Fibroblast of lung (primary cell): ENCODE measurements at regions not wholly inside any gene's neighbourhood (a gene's known extent, or its start where the extent isn't known, plus 50 kb on each side); places are given as distances from the start of the nearest gene placed in this dataset.

Experiments
- CTCF ChIP-seq, 2 donors: IDR thresholded peaks in 1 of 2; conservative IDR thresholded peaks in 1 of 2; 1 replicate in 1 of 2; 2 replicates in 1 of 2; pipeline ENCODE4 v1.5.1; 2011 to 2012; ENCODE audit warnings: low read length in 2 of 2, control low read depth in 1 of 2, inconsistent platforms in 1 of 2, low read depth in 1 of 2, mild to moderate bottlenecking in 1 of 2
- EZH2 ChIP-seq: IDR thresholded peaks from 2 replicates; pipeline ENCODE4 v1.5.1; 2012; ENCODE audit warnings: low read length, control low read depth, mild to moderate bottlenecking; ENCODE audit errors: missing control alignments

GRCh38 chr10:4725917-4726606 lies 99.9 kb upstream of the AKR1E2 start:
- no peak for TF ChIP-seq CTCF (conservative IDR thresholded peaks at IDR 0.05 in 1 of 2, IDR thresholded peaks at IDR 0.05 in 1 of 2; ENCODE audit: low read depth in 1 of 2, low read length in 2 of 2)
- no peak for TF ChIP-seq EZH2
